Suprapubic skin (tissue), 4 donors: ENCODE measurements at regions not wholly inside any gene's neighbourhood (a gene's known extent, or its start where the extent isn't known, plus 50 kb on each side); places are given as distances from the start of the nearest gene placed in this dataset.
"Not testable (repeated sequence)": the region's sequence is repeated elsewhere in the genome, so short reads cannot be mapped to it uniquely, and the experiment has no call there.

Experiments
- DNase-seq, 2 donors: peaks; one replicate each; pipeline ENCODE4 v3.0.0-alpha.2; 2019; ENCODE audit warnings: low spot score in 2 of 2
- H3K27ac ChIP-seq: fragments of 200-600 bp; sonication (generic); one replicate; pipeline ENCODE4 v1.5.1; 2019
- H3K27me3 ChIP-seq: fragments of 200-600 bp; sonication (generic); one replicate; pipeline ENCODE4 v1.5.1; 2019
- H3K36me3 ChIP-seq: fragments of 200-600 bp; sonication (generic); one replicate; pipeline ENCODE4 v1.5.1; 2019
- H3K4me1 ChIP-seq: fragments of 200-600 bp; sonication (generic); one replicate; pipeline ENCODE4 v1.5.1; 2019
- H3K4me3 ChIP-seq: fragments of 200-600 bp; sonication (generic); one replicate; pipeline ENCODE4 v1.5.1; 2019; ENCODE audit warnings: mild to moderate bottlenecking
- H3K9me3 ChIP-seq: fragments of 200-600 bp; sonication (generic); one replicate; pipeline ENCODE4 v1.5.1; 2019
- CTCF ChIP-seq, 2 donors: fragments of 200-600 bp in 1 of 2; fragments of 450-650 bp in 1 of 2; sonication (generic) in 1 of 2; IDR thresholded peaks; one replicate each; pipeline ENCODE4 v1.5.1; 2016 to 2019; ENCODE audit warnings: antibody characterized with exemption in 2 of 2, mild to moderate bottlenecking in 1 of 2, moderate library complexity in 1 of 2
- EP300 ChIP-seq: sonication (generic); formaldehyde crosslinking; IDR thresholded peaks from one replicate; pipeline ENCODE4 v1.6.1; 2017; ENCODE audit warnings: antibody characterized with exemption
- POLR2A ChIP-seq, 2 donors: fragments of 450-650 bp; IDR thresholded peaks; one replicate each; pipeline ENCODE4 v1.6.1; 2017; ENCODE audit warnings: antibody characterized with exemption in 2 of 2, mild to moderate bottlenecking in 2 of 2, moderate library complexity in 2 of 2
- POLR2AphosphoS5 ChIP-seq, 3 donors: sonication (generic); formaldehyde crosslinking; IDR thresholded peaks; one replicate each; pipeline ENCODE4 v1.6.1; 2017; ENCODE audit warnings: antibody characterized with exemption in 3 of 3
- WGBS: methylation state at CpG from one replicate; pipeline ENCODE4 v1.1.5; 2018; 5-methylcytosine and 5-hydroxymethylcytosine counted together

GRCh38 chr5:17737092-17737491 lies 102.8 kb downstream of the TAF11L14 start:
- H3K9me3 ChIP-seq, result no peaks in the 10 kb centered on the region
- WGBS, result 96% methylated on average over 2 of the region's 2 CpGs
- no peak overlapping the region for H3K27ac ChIP-seq

GRCh38 chr5:17738446-17738845 lies 104.2 kb downstream of the TAF11L14 start:
- H3K27me3 ChIP-seq, result no peaks in the 10 kb centered on the region
- H3K9me3 ChIP-seq, result no peaks in the 10 kb centered on the region
- TF ChIP-seq EP300, result no peak
- no peak for TF ChIP-seq POLR2A (IDR thresholded peaks at IDR 0.05)
- TF ChIP-seq CTCF (IDR thresholded peaks at IDR 0.05), result no peak
- no peak for TF ChIP-seq POLR2AphosphoS5 (IDR thresholded peaks at IDR 0.05)
- H3K27ac ChIP-seq, result no peak overlapping the region
- no peak overlapping the region for H3K4me3 ChIP-seq
- DNase-seq, result no peak
- H3K4me1 ChIP-seq, result no peaks in the 10 kb centered on the region
- no peaks in the 10 kb centered on the region for H3K36me3 ChIP-seq
- WGBS, result 83% methylated on average over 2 of the region's 2 CpGs

More at GRCh38 chr5:17737092-17737491, 102.8 kb downstream of the TAF11L14 start:
- no peak for TF ChIP-seq POLR2A (IDR thresholded peaks at IDR 0.05)
- TF ChIP-seq EP300, result no peak
- no peak for TF ChIP-seq CTCF (IDR thresholded peaks at IDR 0.05)
- no peak for TF ChIP-seq POLR2AphosphoS5 (IDR thresholded peaks at IDR 0.05)
- H3K4me1 ChIP-seq, result no peaks in the 10 kb centered on the region
- no peak for DNase-seq
- no peaks in the 10 kb centered on the region for H3K27me3 ChIP-seq
- no peaks in the 10 kb centered on the region for H3K36me3 ChIP-seq
- H3K4me3 ChIP-seq, result no peak overlapping the region

GRCh38 chr5:17743580-17744435 lies 109.5 kb downstream of the TAF11L14 start:
- no peak for TF ChIP-seq CTCF (IDR thresholded peaks at IDR 0.05)
- 73% methylated on average over 8 of the region's 8 CpGs for WGBS

GRCh38 chr5:17748201-17748600 lies 113.9 kb downstream of the TAF11L14 start:
- DNase-seq, result no peak
- Histone ChIP-seq H3K4me1 (no peaks in the 10 kb centered on the region), H3K27me3 (no peaks in the 10 kb centered on the region), H3K9me3 (no peaks in the 10 kb centered on the region), H3K36me3 (no peaks in the 10 kb centered on the region), H3K27ac (no peak overlapping the region), H3K4me3 (no peak overlapping the region)
- WGBS, result 72% methylated on average over 2 of the region's 2 CpGs
- TF ChIP-seq POLR2A (IDR thresholded peaks at IDR 0.05) (no peak), CTCF (IDR thresholded peaks at IDR 0.05) (no peak)

More at GRCh38 chr5:17743580-17744435, 109.5 kb downstream of the TAF11L14 start:
- Histone ChIP-seq H3K9me3 (no peaks in the 10 kb centered on the region), H3K4me3 (no peak overlapping the region), H3K36me3 (no peaks in the 10 kb centered on the region), H3K27ac (no peak overlapping the region), H3K4me1 (no peaks in the 10 kb centered on the region), H3K27me3 (no peaks in the 10 kb centered on the region)
- DNase-seq, result no peak

- Histone ChIP-seq H3K36me3 (no peaks in the 10 kb centered on the region), H3K4me3 (no peak overlapping the region), H3K9me3 (no peaks in the 10 kb centered on the region), H3K4me1 (no peaks in the 10 kb centered on the region), H3K27ac (no peak overlapping the region), H3K27me3 (no peaks in the 10 kb centered on the region)
- WGBS, result 89% methylated on average over 1 of the region's 1 CpG
- TF ChIP-seq POLR2A (IDR thresholded peaks at IDR 0.05) (no peak), EP300 (no peak), POLR2AphosphoS5 (IDR thresholded peaks at IDR 0.05) (no peak), CTCF (IDR thresholded peaks at IDR 0.05) (no peak)
- no peak for DNase-seq
Observed at GRCh38 chr5:17748941-17749340, 114.7 kb downstream of the TAF11L14 start.

- DNase-seq, H3K4me1 ChIP-seq, H3K27me3 ChIP-seq, H3K27ac ChIP-seq, H3K36me3 ChIP-seq, H3K9me3 ChIP-seq, H3K4me3 ChIP-seq: not testable (repeated sequence)
- WGBS, result 91% methylated on average over 11 of the region's 12 CpGs
Observed at GRCh38 chr5:17755406-17755805, 121.1 kb downstream of the TAF11L14 start.
